ENCODE measurements at regions not wholly inside any gene's neighbourhood (a gene's known extent, or its start where the extent isn't known, plus 50 kb on each side); places are given as distances from the start of the nearest gene placed in this dataset.

- TF ChIP-seq, protein P1, sequence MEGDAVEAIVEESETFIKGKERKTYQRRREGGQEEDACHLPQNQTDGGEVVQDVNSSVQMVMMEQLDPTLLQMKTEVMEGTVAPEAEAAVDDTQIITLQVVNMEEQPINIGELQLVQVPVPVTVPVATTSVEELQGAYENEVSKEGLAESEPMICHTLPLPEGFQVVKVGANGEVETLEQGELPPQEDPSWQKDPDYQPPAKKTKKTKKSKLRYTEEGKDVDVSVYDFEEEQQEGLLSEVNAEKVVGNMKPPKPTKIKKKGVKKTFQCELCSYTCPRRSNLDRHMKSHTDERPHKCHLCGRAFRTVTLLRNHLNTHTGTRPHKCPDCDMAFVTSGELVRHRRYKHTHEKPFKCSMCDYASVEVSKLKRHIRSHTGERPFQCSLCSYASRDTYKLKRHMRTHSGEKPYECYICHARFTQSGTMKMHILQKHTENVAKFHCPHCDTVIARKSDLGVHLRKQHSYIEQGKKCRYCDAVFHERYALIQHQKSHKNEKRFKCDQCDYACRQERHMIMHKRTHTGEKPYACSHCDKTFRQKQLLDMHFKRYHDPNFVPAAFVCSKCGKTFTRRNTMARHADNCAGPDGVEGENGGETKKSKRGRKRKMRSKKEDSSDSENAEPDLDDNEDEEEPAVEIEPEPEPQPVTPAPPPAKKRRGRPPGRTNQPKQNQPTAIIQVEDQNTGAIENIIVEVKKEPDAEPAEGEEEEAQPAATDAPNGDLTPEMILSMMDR (IDR thresholded peaks at IDR 0.05; ENCODE audit: insufficient read depth, low read length) = no peak
- TF ChIP-seq POLR2AphosphoS5 (IDR thresholded peaks at IDR 0.05; ENCODE audit: low read depth) (no peak), GABPA (IDR thresholded peaks at IDR 0.05; ENCODE audit: low read depth) (no peak), SPI1 (IDR thresholded peaks at IDR 0.05; ENCODE audit: borderline replicate concordance, low read depth) (no peak)
- TF ChIP-seq, protein P2, sequence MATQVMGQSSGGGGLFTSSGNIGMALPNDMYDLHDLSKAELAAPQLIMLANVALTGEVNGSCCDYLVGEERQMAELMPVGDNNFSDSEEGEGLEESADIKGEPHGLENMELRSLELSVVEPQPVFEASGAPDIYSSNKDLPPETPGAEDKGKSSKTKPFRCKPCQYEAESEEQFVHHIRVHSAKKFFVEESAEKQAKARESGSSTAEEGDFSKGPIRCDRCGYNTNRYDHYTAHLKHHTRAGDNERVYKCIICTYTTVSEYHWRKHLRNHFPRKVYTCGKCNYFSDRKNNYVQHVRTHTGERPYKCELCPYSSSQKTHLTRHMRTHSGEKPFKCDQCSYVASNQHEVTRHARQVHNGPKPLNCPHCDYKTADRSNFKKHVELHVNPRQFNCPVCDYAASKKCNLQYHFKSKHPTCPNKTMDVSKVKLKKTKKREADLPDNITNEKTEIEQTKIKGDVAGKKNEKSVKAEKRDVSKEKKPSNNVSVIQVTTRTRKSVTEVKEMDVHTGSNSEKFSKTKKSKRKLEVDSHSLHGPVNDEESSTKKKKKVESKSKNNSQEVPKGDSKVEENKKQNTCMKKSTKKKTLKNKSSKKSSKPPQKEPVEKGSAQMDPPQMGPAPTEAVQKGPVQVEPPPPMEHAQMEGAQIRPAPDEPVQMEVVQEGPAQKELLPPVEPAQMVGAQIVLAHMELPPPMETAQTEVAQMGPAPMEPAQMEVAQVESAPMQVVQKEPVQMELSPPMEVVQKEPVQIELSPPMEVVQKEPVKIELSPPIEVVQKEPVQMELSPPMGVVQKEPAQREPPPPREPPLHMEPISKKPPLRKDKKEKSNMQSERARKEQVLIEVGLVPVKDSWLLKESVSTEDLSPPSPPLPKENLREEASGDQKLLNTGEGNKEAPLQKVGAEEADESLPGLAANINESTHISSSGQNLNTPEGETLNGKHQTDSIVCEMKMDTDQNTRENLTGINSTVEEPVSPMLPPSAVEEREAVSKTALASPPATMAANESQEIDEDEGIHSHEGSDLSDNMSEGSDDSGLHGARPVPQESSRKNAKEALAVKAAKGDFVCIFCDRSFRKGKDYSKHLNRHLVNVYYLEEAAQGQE (IDR thresholded peaks at IDR 0.05; ENCODE audit: insufficient replicate concordance, low read depth) = no peak
Observed at GRCh38 chr11:45348729-45349128, 62.6 kb upstream of the SYT13 start.

All from HL-60 (cell line).